Activated CD4-positive, alpha-beta T cell treated with anti-CD3 and anti-CD28 coated beads, Interleukin-2, amount 50 U/mL, for 4 hours (primary cell): ENCODE measurements at regions not wholly inside any gene's neighbourhood (a gene's known extent, or its start where the extent isn't known, plus 50 kb on each side); places are given as distances from the start of the nearest gene placed in this dataset.
"Not testable (repeated sequence)": the region's sequence is repeated elsewhere in the genome, so short reads cannot be mapped to it uniquely, and the experiment has no call there.

Experiments used
- DNase-seq, 2 experiments: peaks; one replicate each; pipeline ENCODE4 v3.0.0-alpha.2; 2020

DNA sequence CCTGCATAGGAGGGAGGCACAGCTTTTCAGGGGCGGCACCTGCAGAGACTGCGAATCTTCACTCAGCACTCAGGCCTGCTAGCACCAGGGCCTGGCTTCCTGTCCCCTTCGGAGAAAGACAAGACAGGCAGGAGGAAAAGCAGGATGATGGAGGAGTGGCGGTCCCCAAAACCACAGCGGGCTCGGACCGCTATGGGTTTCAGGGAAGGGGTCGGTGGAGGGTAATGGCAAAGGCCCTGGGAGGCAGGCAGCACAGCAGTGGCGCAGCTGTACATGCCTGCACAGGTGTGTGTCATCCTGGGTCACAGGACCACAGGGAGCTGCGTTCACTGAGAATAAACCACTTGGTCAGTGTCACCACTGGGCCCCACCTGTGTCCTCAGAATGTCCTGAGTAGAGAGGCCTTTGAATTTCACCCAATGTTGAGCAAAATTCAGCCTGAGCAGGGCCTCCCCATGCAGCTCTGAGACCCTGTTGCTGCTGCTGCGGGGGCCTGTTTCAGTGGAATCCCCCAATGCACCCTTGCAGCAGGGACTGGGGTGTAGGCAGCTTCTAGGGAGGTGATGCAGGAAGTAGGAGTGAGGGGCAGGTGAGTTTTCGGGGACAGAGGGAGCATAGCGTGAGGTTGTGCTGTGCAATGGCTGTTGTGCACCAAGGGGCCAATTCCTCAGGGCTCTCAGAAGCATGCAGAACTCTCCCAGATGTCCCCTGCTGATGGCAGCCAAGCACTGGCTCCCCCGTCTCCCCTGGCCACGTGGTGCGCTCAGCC is 90.6 kb upstream of the PPP2R2D start:
- DNase-seq, result no peak

GRCh38 chr10:131810805-131811629 is 89.8 kb upstream of the PPP2R2D start:
- no peak for DNase-seq

- DNase-seq, result no peak
Measured at GRCh38 chr10:131811630-131812403, 89.0 kb upstream of the PPP2R2D start.

DNA sequence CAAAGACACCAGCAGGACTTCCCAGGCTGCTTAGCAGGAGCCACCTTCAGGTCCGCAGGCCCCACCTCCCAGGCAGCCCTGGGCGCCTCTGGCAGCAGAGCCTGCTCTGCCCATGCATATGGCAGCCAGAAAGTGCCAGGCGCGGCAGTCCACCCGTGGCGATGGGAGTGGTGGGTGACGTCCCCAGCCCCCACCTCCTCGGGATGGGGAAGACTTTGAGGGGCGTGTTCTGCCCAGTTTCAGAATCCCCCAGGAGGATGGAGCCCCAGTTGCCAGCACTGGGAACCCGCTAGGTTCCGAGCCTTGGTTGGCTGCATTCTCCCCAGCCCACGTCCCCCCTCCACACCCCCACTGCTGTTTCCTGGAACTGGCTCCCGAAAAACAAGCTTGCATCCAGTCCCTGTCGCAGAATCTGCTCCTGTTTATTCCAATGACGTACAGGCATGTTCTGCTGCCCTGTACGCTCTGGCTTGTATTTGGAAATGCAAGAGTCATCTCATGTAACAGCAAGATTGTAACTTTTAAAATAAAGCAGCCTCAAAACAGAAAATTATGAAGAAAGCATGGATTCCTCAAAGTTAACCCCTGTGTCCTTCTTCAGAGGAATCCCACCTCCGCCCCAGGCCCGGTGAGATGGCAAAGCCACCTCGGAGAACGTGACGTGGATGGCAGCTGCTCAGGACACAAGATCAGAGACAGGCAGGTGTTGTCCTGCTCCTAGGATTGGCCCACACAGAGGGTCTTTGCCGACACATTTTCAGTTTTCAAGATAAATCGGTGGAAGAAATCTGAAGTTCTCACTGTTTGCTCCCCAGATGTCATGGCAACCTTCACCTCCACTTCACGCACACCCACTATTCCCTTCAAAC is 87.8 kb upstream of the PPP2R2D start:
- no peak for DNase-seq

GRCh38 chr10:131814567-131815265 is 86.1 kb upstream of the PPP2R2D start:
- DNase-seq, result no peak

- DNase-seq, result no peak
Measured at GRCh38 chr10:131815266-131816156, 85.3 kb upstream of the PPP2R2D start.

GRCh38 chr10:131816157-131816775 is 84.5 kb upstream of the PPP2R2D start:
- no peak for DNase-seq

GRCh38 chr10:131816941-131817700 is 83.7 kb upstream of the PPP2R2D start:
- DNase-seq, result no peak

- no peak for DNase-seq
Measured at GRCh38 chr10:131817866-131818509, 82.8 kb upstream of the PPP2R2D start.

GRCh38 chr10:131818510-131819234 is 82.1 kb upstream of the PPP2R2D start:
- DNase-seq, result no peak

DNA sequence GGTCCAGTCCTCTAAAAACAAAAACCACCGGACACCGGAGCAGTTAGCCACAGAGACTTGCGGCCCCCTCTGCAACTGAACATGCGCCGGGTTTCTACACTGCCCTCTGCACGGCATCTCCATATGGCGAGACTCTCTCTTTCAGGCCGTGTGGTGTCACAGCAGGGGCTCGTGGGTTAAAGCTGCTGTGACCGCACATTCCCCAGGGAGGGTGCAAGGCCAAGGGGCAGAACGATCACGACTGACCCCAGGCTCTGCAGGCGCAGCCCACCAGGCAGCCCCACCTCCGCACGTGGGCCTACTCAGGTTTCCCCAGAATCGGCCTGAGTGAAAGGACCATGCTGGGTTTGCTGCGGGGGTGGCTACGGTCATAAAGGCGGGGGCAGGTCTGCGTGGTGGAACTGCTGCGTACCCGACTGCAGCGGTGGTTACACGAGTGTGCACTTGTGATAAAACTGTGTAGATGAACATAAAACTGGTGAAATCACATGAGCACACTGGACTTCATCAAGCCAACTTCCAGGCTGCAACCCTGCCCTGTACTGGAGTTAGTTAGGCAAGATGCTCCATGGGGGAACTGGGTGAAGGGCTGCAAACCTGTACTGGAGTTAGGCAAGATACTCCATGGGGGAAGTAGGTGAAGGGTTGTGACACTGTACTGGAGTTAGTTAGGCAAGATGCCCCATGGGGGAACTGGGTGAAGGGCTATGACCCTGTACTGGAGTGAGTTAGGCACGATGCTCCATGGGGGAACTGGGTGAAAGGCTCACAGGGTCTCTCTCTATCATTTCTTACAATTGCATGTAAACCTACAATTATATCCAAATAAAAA is 81.4 kb upstream of the PPP2R2D start:
- DNase-seq, result no peak

DNA sequence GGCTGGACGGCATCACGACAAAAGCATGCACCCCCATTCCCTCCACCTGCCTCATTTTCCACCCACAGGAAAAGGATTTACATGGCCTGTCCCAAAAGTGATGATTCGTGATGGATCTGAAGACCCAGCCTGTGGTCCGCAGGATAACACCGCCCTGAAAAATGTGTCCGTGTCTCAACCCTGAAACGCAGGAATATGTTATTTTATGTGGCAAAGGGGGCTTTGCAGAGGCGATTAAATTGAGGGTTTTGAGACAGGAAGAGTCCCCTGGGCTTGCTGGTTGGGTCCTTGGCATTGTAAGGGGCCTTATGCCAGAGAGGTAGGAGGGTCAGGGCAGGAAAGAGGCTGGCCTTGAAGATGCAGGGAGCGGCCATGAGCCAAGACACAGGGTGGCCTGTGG is 80.2 kb upstream of the PPP2R2D start:
- no peak for DNase-seq

GRCh38 chr10:131821378-131822012 is 79.3 kb upstream of the PPP2R2D start:
- DNase-seq, result no peak

DNA sequence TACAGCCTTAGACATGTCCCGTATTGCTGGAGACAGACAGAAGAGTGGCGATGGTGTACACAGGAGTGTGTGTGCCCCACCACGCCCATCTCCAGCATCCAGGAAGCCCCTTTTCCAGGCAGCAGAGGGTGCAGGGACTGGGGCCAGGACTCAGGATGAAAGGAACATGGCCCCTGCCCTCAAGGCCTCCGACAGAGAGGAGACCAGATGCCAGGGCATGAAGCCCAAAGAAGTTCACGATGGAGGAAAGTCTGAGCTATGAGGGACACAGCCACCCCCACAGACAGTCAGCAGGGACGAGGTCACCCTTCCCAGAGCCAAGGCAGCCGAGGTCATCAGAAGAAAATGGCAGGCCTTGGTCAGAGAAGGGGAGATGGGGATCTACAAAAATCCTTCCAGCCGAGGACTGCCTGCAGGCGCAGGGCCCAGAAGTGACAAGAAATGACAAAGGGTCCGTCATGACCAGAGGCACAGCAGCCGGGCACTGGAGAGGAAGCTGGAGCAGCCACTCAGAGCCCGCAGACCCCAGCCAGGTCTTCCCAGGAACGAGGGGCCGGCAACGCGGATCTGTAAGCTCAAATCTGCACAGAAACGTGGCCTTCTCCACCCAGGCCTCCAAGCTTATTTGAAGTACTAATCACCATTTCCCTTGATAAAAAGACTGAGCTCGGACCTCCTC is 78.7 kb upstream of the PPP2R2D start:
- no peak for DNase-seq

DNA sequence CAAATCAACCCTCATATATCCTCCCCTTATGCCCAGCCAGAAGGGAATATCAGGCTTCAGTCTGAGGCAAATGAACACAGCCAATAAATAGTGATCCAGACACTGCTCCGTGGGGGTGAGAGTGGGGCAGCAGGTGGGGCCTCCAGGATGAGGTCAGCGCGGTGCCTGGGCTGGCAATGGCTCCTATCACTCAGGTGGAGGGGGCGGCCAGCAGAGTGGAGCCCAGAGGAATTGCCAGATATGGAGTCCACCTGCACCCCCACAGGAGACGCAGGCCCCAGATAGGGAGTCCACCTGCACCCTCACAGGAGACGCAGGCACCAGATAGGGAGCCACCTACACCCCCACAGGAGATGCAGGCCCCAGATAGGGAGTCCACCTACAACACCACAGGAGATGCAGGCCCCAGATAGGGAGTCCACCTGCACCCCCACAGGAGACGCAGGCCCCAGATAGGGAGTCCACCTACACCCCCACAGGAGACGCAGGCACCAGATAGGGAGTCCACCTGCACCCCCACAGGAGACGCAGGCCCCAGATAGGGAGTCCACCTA is 78.0 kb upstream of the PPP2R2D start:
- DNase-seq, result no peak

- not testable (repeated sequence) for DNase-seq
Measured at GRCh38 chr10:131823601-131824099, 77.2 kb upstream of the PPP2R2D start.
